HepG2 (cell line): ENCODE measurements at regions not wholly inside any gene's neighbourhood (a gene's known extent, or its start where the extent isn't known, plus 50 kb on each side); places are given as distances from the start of the nearest gene placed in this dataset.

Experiments used
- ATAC-seq: fragments of 200-7000 bp; cut with Tn5 transposase; 3 replicates; pipeline ENCODE4 v1.9.1; 2020; ENCODE audit warnings: mild to moderate bottlenecking, moderate library complexity
- BruUV-seq: library from RNA; stranded (reverse); fragments of 400-500 nt; replicated peaks from 2 replicates; lab custom pipeline; 2021; lab: Mats Ljungman, UMichigan
- CTCF ChIA-PET: fragments of 300-600 bp; formaldehyde crosslinking; extraction: SDS; loops from one replicate; lab custom pipeline; 2021; ENCODE audit warnings: low total read pairs, inconsistent platforms, low intra/inter-chr PET ratio; lab: Yijun Ruan, JAX
- POLR2A ChIA-PET: fragments of 350-600 bp; sonication (Branson Sonifier 250); formaldehyde crosslinking; loops from one replicate; lab custom pipeline; 2020; ENCODE audit warnings: antibody characterized with exemption, inconsistent platforms; lab: Yijun Ruan, JAX
- DNase-seq: peaks from one replicate; pipeline ENCODE4 v3.0.0-alpha.2; 2015; ENCODE audit warnings: low spot score
- FAIRE-seq: peaks from 3 replicates; lab custom pipeline; 2011; peaks lifted over from hg19 to GRCh38; lab: Jason Lieb, UNC
- H2AFZ ChIP-seq: one replicate; pipeline ENCODE4 v1.6.1; 2011; ENCODE audit warnings: low read length, inconsistent platforms
- H3K27ac ChIP-seq: fragments of 300-600 bp; 3 replicates; pipeline ENCODE4 v1.8.0; 2011; ENCODE audit warnings: mixed run types, mild to moderate bottlenecking, mixed read lengths, low read length, inconsistent platforms; ENCODE audit not compliant: insufficient read depth; ENCODE audit errors: extremely low read length
- H3K27me3 ChIP-seq, 2 experiments: fragments of 200-600 bp in 1 of 2; 2 replicates in 1 of 2; 3 replicates in 1 of 2; pipeline versions ENCODE4 v1.6.0 to v1.8.0; 2011; ENCODE audit warnings: low read length in 2 of 2, mild to moderate bottlenecking in 2 of 2, moderate library complexity in 2 of 2, inconsistent platforms in 1 of 2; ENCODE audit not compliant: insufficient read depth in 2 of 2, control insufficient read depth in 1 of 2
- H3K36me3 ChIP-seq, 2 experiments: fragments of 200-600 bp in 1 of 2; replicated peaks in 1 of 2; 2 replicates in 1 of 2; 3 replicates in 1 of 2; pipeline versions ENCODE4 v1.5.1 to v1.8.0; 2011; ENCODE audit warnings: low read length in 2 of 2, inconsistent platforms in 1 of 2; ENCODE audit not compliant: insufficient read depth in 2 of 2, control insufficient read depth in 1 of 2
- H3K4me1 ChIP-seq: 2 replicates; pipeline ENCODE4 v1.5.1; 2012; ENCODE audit warnings: low read length, inconsistent platforms; ENCODE audit not compliant: insufficient read depth
- H3K4me2 ChIP-seq: 2 replicates; pipeline ENCODE4 v1.6.0; 2011; ENCODE audit warnings: low read depth, low read length, inconsistent platforms
- H3K4me3 ChIP-seq, 3 experiments: fragments of 200-600 bp in 1 of 3; sonication (generic), shearing (Covaris generic) in 1 of 3; replicated peaks in 1 of 3; 2 replicates each; pipeline ENCODE4 v1.5.1; 2011 to 2016; ENCODE audit warnings: low read length in 3 of 3, inconsistent platforms in 2 of 3, low read depth in 2 of 3, mild to moderate bottlenecking in 2 of 3, control low read depth in 1 of 3, mixed read lengths in 1 of 3; ENCODE audit not compliant: insufficient read depth in 1 of 3
- H3K79me2 ChIP-seq: one replicate; pipeline ENCODE4 v1.6.1; 2011; ENCODE audit warnings: low read length, inconsistent platforms; ENCODE audit not compliant: insufficient read depth
- H3K9ac ChIP-seq: 2 replicates; pipeline ENCODE4 v1.6.0; 2011; ENCODE audit warnings: mild to moderate bottlenecking, low read depth, low read length, inconsistent platforms; ENCODE audit not compliant: insufficient read depth
- H3K9me3 ChIP-seq: 2 replicates; pipeline ENCODE4 v1.5.1; 2012; ENCODE audit warnings: mild to moderate bottlenecking, low read length
- H4K20me1 ChIP-seq: 2 replicates; pipeline ENCODE4 v1.6.0; 2011; ENCODE audit warnings: inconsistent platforms, mild to moderate bottlenecking, low read length, moderate library complexity; ENCODE audit not compliant: insufficient read depth
- CBX5 ChIP-seq: sonication (generic); formaldehyde crosslinking; IDR thresholded peaks from 2 replicates; pipeline ENCODE4 v1.4.0; 2020; ENCODE audit warnings: missing genetic modification reagents, borderline replicate concordance
- CC2D1A ChIP-seq: sonication (generic); formaldehyde crosslinking; IDR thresholded peaks from 2 replicates; pipeline ENCODE4 v1.8.1; 2023; ENCODE audit warnings: mild to moderate bottlenecking, missing genetic modification reagents
- DMAP1 ChIP-seq: IDR thresholded peaks from 2 replicates; pipeline ENCODE4 v1.6.1; 2016
- EZH2 ChIP-seq: conservative IDR thresholded peaks from 2 replicates; pipeline ENCODE4 v1.6.1; 2012; ENCODE audit warnings: mild to moderate bottlenecking, low read depth, low read length, moderate library complexity
- FOXA3 ChIP-seq: IDR thresholded peaks from 2 replicates; pipeline ENCODE4 v1.6.1; 2016; ENCODE audit warnings: missing genetic modification reagents, missing compliant biosample characterization
- HDAC1 ChIP-seq: sonication (generic); formaldehyde crosslinking; IDR thresholded peaks from 2 replicates; pipeline ENCODE4 v1.5.1; 2020; ENCODE audit warnings: mild to moderate bottlenecking, missing genetic modification reagents
- HES4 ChIP-seq: sonication (generic); formaldehyde crosslinking; IDR thresholded peaks from 2 replicates; pipeline ENCODE4 v1.9.0; 2021; ENCODE audit warnings: mild to moderate bottlenecking, missing genetic modification reagents, borderline replicate concordance
- HMG20A ChIP-seq: IDR thresholded peaks from 2 replicates; pipeline ENCODE4 v1.6.1; 2016; ENCODE audit warnings: borderline replicate concordance
- IRF1 ChIP-seq: sonication (generic); formaldehyde crosslinking; IDR thresholded peaks from 2 replicates; pipeline ENCODE4 v1.4.0; 2020; ENCODE audit warnings: low read depth, mild to moderate bottlenecking, missing genetic modification reagents
- NR3C1 ChIP-seq: sonication (generic); formaldehyde crosslinking; IDR thresholded peaks from 2 replicates; pipeline ENCODE4 v1.4.0; 2020; ENCODE audit warnings: missing genetic modification reagents
- POLR2A ChIP-seq, 2 experiments: IDR thresholded peaks; 2 replicates each; pipeline ENCODE4 v1.6.1; 2011; ENCODE audit warnings: low read depth in 2 of 2, low read length in 2 of 2, mild to moderate bottlenecking in 1 of 2, moderate library complexity in 1 of 2; ENCODE audit not compliant: insufficient read depth in 1 of 2
- SMYD3 ChIP-seq: sonication (generic); formaldehyde crosslinking; IDR thresholded peaks from 2 replicates; pipeline ENCODE4 v1.8.1; 2023; ENCODE audit warnings: mild to moderate bottlenecking, missing genetic modification reagents
- SNAI1 ChIP-seq: sonication (generic); formaldehyde crosslinking; IDR thresholded peaks from 2 replicates; pipeline ENCODE4 v1.5.0; 2020; ENCODE audit warnings: mild to moderate bottlenecking, missing genetic modification reagents, borderline replicate concordance
- TCF7L2 ChIP-seq: IDR thresholded peaks from 2 replicates; pipeline ENCODE4 v1.6.1; 2011; ENCODE audit warnings: mild to moderate bottlenecking, low read depth, low read length, moderate library complexity
- TEAD3 ChIP-seq: optimal IDR thresholded peaks from 2 replicates; pipeline ENCODE3; 2016; ENCODE audit warnings: borderline replicate concordance
- ZFP82 ChIP-seq: sonication (generic); formaldehyde crosslinking; IDR thresholded peaks from 2 replicates; pipeline ENCODE4 v1.5.1; 2020; ENCODE audit warnings: mild to moderate bottlenecking, missing genetic modification reagents, borderline replicate concordance
- ZNF12 ChIP-seq: sonication (generic); formaldehyde crosslinking; IDR thresholded peaks from 2 replicates; pipeline ENCODE4 v1.5.0; 2020; ENCODE audit warnings: missing genetic modification reagents
- ZNF142 ChIP-seq: sonication (generic); formaldehyde crosslinking; IDR thresholded peaks from 2 replicates; pipeline ENCODE4 v1.4.0; 2020; ENCODE audit warnings: missing genetic modification reagents
- ZNF232 ChIP-seq: sonication (generic); formaldehyde crosslinking; IDR thresholded peaks from 2 replicates; pipeline ENCODE4 v1.4.0; 2020; ENCODE audit warnings: missing genetic modification reagents, borderline replicate concordance
- ZNF24 ChIP-seq: fragments of 450-650 bp; IDR thresholded peaks from 2 replicates; pipeline ENCODE4 v1.6.1; 2017; ENCODE audit warnings: antibody characterized with exemption, mild to moderate bottlenecking
- ZNF367 ChIP-seq: sonication (generic); formaldehyde crosslinking; IDR thresholded peaks from 2 replicates; pipeline ENCODE4 v1.4.0; 2020; ENCODE audit warnings: missing genetic modification reagents, borderline replicate concordance
- ZNF569 ChIP-seq: sonication (generic); formaldehyde crosslinking; IDR thresholded peaks from 2 replicates; pipeline ENCODE4 v1.5.0; 2020; ENCODE audit warnings: mild to moderate bottlenecking, missing genetic modification reagents, moderate library complexity, borderline replicate concordance
- WGBS: methylation state at CpG from one replicate; pipeline ENCODE4 v1.1.6; 2017; ENCODE audit warnings: low lambda C conversion rate; 5-methylcytosine and 5-hydroxymethylcytosine counted together
- in situ Hi-C: cut with HindIII; loops from 2 replicates; pipeline ENCODE4 v1.10.0; 2017; ENCODE audit warnings: low pct_unique_long_range_greater_than_20kb; ENCODE audit not compliant: extremely low pct_ligation_motif_present
- intact Hi-C: fragments of 100-400 bp; cut with micrococcal nuclease; formaldehyde crosslinking; loops from one replicate; pipeline ENCODE4 v1.10.0; 2022; ENCODE audit not compliant: unreplicated experiment

- TF ChIP-seq ZNF142 (no peak), IRF1 (CRISPR knock-in tag) (no peak), SMYD3 (CRISPR knock-in tag) (no peak), DMAP1 (no peak), SNAI1 (CRISPR knock-in tag) (no peak), CBX5 (CRISPR knock-in tag) (no peak), TCF7L2 (no peak), ZNF232 (CRISPR knock-in tag) (no peak)
These were observed 518.0 kb upstream of the MEF2C start (continued) for GRCh38 chr5:89401012-89401411.

- no peak overlapping the region for H3K4me3 ChIP-seq
- DNase-seq (no peak), ATAC-seq (no peak), FAIRE-seq (no peak)
- no peaks in the 10 kb centered on the region for H3K9me3 ChIP-seq
- H3K9ac ChIP-seq = no peak overlapping the region
- in situ Hi-C loops = no loop called here
- no TSS peak for BruUV-seq
- intact Hi-C loops = no loop called here
- H3K27me3 ChIP-seq = no peaks in the 10 kb centered on the region
- no peaks in the 10 kb centered on the region for H3K79me2 ChIP-seq
- 3% methylated on average over 1 of the region's 1 CpG for WGBS
- no peaks in the 10 kb centered on the region for H3K36me3 ChIP-seq
- H2AFZ ChIP-seq = no peak overlapping the region
- POLR2A ChIA-PET = no interaction called here
- no peaks in the 10 kb centered on the region for H3K4me1 ChIP-seq
- CTCF ChIA-PET = no interaction called here
- H3K27ac ChIP-seq = no peak overlapping the region
- H3K4me2 ChIP-seq = no peak overlapping the region
- H4K20me1 ChIP-seq = no peaks in the 10 kb centered on the region
- TF ChIP-seq FOXA3 (CRISPR knock-in tag) = no peak
- TF ChIP-seq EZH2 = no peak
- no peak for TF ChIP-seq ZFP82 (CRISPR knock-in tag)
- no peak for TF ChIP-seq CC2D1A (CRISPR knock-in tag)
- TF ChIP-seq HMG20A (CRISPR knock-in tag) = no peak
- TF ChIP-seq ZNF569 (CRISPR knock-in tag) = no peak
- no peak for TF ChIP-seq HES4
- TF ChIP-seq ZNF24 = no peak
- no peak for TF ChIP-seq NR3C1 (CRISPR knock-in tag)
- no peak for TF ChIP-seq POLR2A (IDR thresholded peaks at IDR 0.05; ENCODE audit: insufficient read depth in 1 of 2, low read depth in 2 of 2, low read length in 2 of 2)
- TF ChIP-seq ZNF367 (CRISPR knock-in tag) = no peak
- no peak for TF ChIP-seq HDAC1 (CRISPR knock-in tag)
- TF ChIP-seq ZNF12 (CRISPR knock-in tag) = no peak
- no peak for TF ChIP-seq TEAD3
These were observed 516.6 kb upstream of the MEF2C start for GRCh38 chr5:89399548-89399947.
